Left lobe of liver (tissue), 2 donors: ENCODE measurements at regions not wholly inside any gene's neighbourhood (a gene's known extent, or its start where the extent isn't known, plus 50 kb on each side); places are given as distances from the start of the nearest gene placed in this dataset.

Source experiments
- ATAC-seq: fragments of 200-7000 bp; cut with Tn5 transposase; one replicate; pipeline ENCODE4 v1.9.1; 2020; ENCODE audit warnings: mild to moderate bottlenecking, moderate library complexity
- DNase-seq: peaks from one replicate; pipeline ENCODE4 v3.0.0-alpha.2; 2020; ENCODE audit warnings: low spot score
- donor health status: DM: no; HTN: no; CAD: no; lungs with moderate emphysema.
- donor health status: DM: no; HTN: yes; CAD: no.

- no peak for ATAC-seq
- DNase-seq: no peak
These were observed 163.3 kb upstream of the PRKCQ start for GRCh38 chr10:6743291-6743849.

- DNase-seq: no peak
- ATAC-seq: no peak
These were observed 161.5 kb upstream of the PRKCQ start for GRCh38 chr10:6741541-6741941.

- no peak for DNase-seq
- ATAC-seq: no peak
These were observed 159.6 kb upstream of the PRKCQ start for GRCh38 chr10:6739530-6740174.

GRCh38 chr10:6738112-6738768 is 158.2 kb upstream of the PRKCQ start:
- DNase-seq (no peak), ATAC-seq (peak; percentile 27)

- ATAC-seq: no peak
- no peak for DNase-seq
These were observed 157.7 kb upstream of the PRKCQ start for GRCh38 chr10:6737758-6738111.

GRCh38 chr10:6737080-6737641 is 157.1 kb upstream of the PRKCQ start:
- ATAC-seq: no peak
- no peak for DNase-seq

- DNase-seq (no peak), ATAC-seq (no peak)
These were observed 154.2 kb upstream of the PRKCQ start for GRCh38 chr10:6734286-6734685.

GRCh38 chr10:6729861-6730344 is 149.8 kb upstream of the PRKCQ start:
- ATAC-seq (no peak), DNase-seq (no peak)

GRCh38 chr10:6729071-6729774 is 149.1 kb upstream of the PRKCQ start:
- DNase-seq (no peak), ATAC-seq (no peak)

- DNase-seq (no peak), ATAC-seq (no peak)
These were observed 146.8 kb upstream of the PRKCQ start for GRCh38 chr10:6726924-6727323.

GRCh38 chr10:6722616-6723004 is 142.5 kb upstream of the PRKCQ start:
- ATAC-seq: no peak
- DNase-seq: no peak

GRCh38 chr10:6721964-6722615 is 142.0 kb upstream of the PRKCQ start:
- ATAC-seq: no peak
- DNase-seq: no peak

GRCh38 chr10:6721480-6721879 is 141.4 kb upstream of the PRKCQ start:
- ATAC-seq: peak; percentile 36
- DNase-seq: no peak

- no peak for DNase-seq
- ATAC-seq: no peak
These were observed 139.5 kb upstream of the PRKCQ start for GRCh38 chr10:6719561-6719960.

- ATAC-seq (no peak), DNase-seq (no peak)
These were observed 138.5 kb upstream of the PRKCQ start for GRCh38 chr10:6718550-6718949.

GRCh38 chr10:6716516-6716915 is 136.4 kb upstream of the PRKCQ start:
- ATAC-seq (no peak), DNase-seq (no peak)

- no peak for DNase-seq
- no peak for ATAC-seq
These were observed 133.6 kb upstream of the PRKCQ start for GRCh38 chr10:6713716-6714115.

- no peak for ATAC-seq
These were observed 133.0 kb upstream of the PRKCQ start for GRCh38 chr10:6713120-6713519.

GRCh38 chr10:6711881-6712280 is 131.8 kb upstream of the PRKCQ start:
- no peak for ATAC-seq
- no peak for DNase-seq

More at GRCh38 chr10:6713120-6713519, 133.0 kb upstream of the PRKCQ start:
- no peak for DNase-seq

GRCh38 chr10:6711408-6711841 is 131.3 kb upstream of the PRKCQ start:
- ATAC-seq (no peak), DNase-seq (no peak)

GRCh38 chr10:6707352-6707751 is 127.3 kb upstream of the PRKCQ start:
- DNase-seq (no peak), ATAC-seq (no peak)
